C4-2B (cell line): ENCODE measurements at regions not wholly inside any gene's neighbourhood (a gene's known extent, or its start where the extent isn't known, plus 50 kb on each side); places are given as distances from the start of the nearest gene placed in this dataset.
A peak's percentile ranks its signal among the peaks of the same experiment; 100 is the strongest.

ENCODE experiments used
- H3K27ac ChIP-seq: fragments of 450-650 bp; 2 replicates; pipeline ENCODE4 v1.5.1; 2017
- ZFX ChIP-seq: fragments of 450-650 bp; IDR thresholded peaks from 2 replicates; pipeline ENCODE4 v1.6.1; 2017
- TF ChIP-seq, protein P1 (sequence below): fragments of 450-650 bp; conservative IDR thresholded peaks from 2 replicates; pipeline ENCODE4 v1.5.1; 2017; ENCODE audit warnings: mild to moderate bottlenecking

- no peak overlapping the region for H3K27ac ChIP-seq
- TF ChIP-seq, protein P1, sequence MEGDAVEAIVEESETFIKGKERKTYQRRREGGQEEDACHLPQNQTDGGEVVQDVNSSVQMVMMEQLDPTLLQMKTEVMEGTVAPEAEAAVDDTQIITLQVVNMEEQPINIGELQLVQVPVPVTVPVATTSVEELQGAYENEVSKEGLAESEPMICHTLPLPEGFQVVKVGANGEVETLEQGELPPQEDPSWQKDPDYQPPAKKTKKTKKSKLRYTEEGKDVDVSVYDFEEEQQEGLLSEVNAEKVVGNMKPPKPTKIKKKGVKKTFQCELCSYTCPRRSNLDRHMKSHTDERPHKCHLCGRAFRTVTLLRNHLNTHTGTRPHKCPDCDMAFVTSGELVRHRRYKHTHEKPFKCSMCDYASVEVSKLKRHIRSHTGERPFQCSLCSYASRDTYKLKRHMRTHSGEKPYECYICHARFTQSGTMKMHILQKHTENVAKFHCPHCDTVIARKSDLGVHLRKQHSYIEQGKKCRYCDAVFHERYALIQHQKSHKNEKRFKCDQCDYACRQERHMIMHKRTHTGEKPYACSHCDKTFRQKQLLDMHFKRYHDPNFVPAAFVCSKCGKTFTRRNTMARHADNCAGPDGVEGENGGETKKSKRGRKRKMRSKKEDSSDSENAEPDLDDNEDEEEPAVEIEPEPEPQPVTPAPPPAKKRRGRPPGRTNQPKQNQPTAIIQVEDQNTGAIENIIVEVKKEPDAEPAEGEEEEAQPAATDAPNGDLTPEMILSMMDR, result no peak
- no peak for TF ChIP-seq ZFX
Measured at GRCh38 chr6:40910260-40910893, 128.6 kb downstream of the UNC5CL start.

DNA sequence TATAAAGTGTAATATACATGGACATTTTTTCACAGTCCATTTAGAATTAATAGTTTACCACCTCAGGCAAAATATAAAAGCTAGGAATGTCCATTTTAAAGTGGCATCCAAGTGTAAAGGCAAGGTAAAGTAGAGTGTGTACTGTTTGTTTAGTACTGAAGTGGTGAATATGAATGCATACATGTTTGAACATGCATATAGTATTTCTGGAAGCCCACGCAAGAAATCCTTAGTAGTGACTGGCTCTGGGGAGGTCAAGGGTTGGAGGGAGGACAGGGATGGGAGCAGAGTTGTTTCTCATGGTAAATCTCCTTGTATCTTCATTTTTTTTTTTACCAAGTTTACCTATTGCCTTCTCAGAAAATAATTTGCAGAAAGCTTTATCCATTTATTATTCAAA lies 129.2 kb downstream of the UNC5CL start:
- H3K27ac ChIP-seq, result no peak overlapping the region
- TF ChIP-seq ZFX, result no peak
- TF ChIP-seq, protein P1, result no peak

DNA sequence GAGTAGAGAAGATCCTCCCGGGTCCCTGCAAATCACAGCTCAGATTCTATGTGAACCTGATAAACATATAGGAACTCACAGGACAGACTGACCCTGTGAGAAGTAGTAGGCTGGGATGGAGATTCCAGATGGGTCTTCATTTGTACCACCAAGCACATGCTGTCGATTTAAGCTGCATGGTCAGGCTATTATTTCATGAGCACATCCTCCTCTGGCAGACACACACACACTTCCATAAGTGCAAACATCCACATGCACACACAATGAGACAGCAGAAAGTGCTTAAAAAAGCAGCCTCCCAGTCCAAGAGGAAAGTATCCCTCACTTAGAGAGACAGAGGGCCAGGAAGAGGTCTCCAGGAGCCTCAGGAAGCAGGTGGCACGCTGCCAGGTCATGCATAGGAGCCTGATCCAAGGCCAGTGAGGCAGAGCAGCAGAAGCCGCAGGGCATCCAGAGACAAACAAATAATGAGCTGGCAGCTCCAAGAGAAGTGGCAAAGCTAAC lies 131.8 kb downstream of the UNC5CL start:
- peak overlapping the region; percentile 76 for H3K27ac ChIP-seq
- TF ChIP-seq, protein P1, result no peak
- TF ChIP-seq ZFX, result no peak

DNA sequence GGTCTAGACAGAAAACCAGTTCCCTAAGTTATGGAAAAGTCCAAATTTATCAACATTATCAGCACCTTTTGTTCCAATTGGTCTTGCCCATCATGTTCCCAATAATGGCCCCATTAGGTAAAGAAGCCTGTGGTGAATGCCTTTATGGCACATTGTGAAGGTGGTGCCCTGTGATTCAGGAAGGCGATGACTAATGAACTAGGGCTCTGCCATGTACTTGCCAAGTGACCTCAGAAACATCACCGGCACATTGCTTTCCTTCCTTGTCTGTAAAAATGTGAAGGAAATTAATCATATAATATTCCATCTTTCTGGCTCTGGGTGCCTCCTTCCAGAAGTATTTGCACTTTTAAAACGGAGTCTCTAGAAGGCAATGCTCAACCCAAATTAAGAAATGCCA lies 132.3 kb downstream of the UNC5CL start:
- TF ChIP-seq ZFX, result no peak
- TF ChIP-seq, protein P1, result no peak
- peak overlapping the region; percentile 76 for H3K27ac ChIP-seq

- H3K27ac ChIP-seq, result no peak overlapping the region
- TF ChIP-seq, protein P1, result no peak
- TF ChIP-seq ZFX, result no peak
Measured at GRCh38 chr6:40904583-40905194, 134.3 kb downstream of the UNC5CL start.

GRCh38 chr6:40903456-40903855 lies 135.6 kb downstream of the UNC5CL start:
- TF ChIP-seq ZFX, result no peak
- TF ChIP-seq, protein P1, result no peak
- no peak overlapping the region for H3K27ac ChIP-seq

DNA sequence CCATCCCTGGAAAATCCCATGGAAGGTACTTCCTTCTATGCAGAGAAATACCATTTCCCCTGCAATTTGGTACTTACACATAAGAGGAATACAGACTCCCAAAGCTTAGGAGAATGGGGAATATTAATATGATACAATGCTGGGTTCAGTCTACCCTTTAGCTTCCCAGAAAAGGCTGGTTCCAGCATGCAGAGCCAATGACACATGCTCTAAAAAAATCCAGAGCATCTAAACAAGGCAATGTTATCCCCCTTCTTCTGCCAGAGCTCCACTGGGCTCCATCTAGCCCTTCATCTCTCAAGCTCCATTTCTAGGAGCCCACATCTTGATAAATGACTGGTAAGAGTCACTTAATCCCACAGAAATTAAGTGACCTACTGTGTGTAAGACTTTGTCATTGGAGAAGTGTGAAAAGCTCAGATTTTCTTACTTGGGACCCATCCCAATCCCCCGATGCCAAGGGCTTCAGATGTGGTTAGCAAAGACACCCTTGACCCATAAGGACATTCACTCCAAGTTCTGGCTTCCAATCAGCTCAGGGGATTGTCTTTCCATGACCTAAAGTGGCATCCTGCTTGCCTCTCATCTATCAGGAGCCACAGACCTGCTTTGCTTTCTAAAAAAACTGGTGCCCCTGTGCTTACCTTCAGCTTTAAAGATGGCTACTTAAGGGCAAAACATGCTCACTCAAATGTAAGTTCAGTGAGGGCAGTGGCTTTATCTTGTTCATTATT lies 137.5 kb downstream of the UNC5CL start:
- H3K27ac ChIP-seq, result no peak overlapping the region

More for the DNA sequence above, 137.5 kb downstream of the UNC5CL start:
- TF ChIP-seq, protein P1, result no peak
- TF ChIP-seq ZFX, result no peak
